HG02610 (cell line): ENCODE measurements at regions not wholly inside any gene's neighbourhood (a gene's known extent, or its start where the extent isn't known, plus 50 kb on each side); places are given as distances from the start of the nearest gene placed in this dataset.

Experiments used
- ATAC-seq: cut with Tn5 transposase; IDR thresholded peaks from one replicate; pipeline ENCODE4 v1.9.1; 2021; ENCODE audit warnings: mild to moderate bottlenecking, moderate library complexity; ENCODE audit not compliant: unreplicated experiment

DNA sequence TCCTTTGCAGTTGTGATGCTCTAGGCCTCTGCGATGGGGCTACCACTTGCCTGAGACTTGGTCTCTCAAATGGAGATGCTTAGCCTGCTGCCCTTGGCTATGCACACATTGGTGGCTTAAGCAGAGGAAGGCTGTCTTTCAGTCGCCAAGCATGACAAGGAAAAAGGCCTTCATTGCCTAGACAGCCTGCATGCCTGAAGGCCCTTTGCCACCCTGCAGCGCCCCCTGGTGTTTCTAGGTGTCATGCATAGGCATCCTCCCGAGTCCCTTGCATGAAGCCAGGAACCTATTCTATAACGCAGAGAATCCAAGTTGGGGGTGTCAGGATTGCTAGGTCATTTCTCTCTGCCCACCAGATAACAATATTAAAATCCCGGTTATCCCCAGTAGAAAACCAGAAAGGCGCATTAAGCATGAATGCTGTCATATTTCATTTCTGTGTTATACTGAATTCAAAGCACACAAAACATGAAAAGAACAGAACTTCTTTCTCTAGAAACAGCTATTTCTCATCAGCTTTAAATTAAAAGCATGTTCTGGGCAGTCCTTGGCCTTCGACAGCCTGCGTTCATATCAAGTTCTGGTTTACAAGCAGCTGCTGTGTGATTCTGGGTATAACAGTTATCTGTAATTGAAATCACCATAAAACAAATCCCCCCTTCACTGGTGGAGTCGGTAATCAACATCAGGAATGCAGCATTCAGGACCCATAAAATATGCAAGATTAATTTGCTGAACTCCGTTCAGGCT is 59.7 kb upstream of the TRPC7 start:
- peak; percentile 83 for ATAC-seq

DNA sequence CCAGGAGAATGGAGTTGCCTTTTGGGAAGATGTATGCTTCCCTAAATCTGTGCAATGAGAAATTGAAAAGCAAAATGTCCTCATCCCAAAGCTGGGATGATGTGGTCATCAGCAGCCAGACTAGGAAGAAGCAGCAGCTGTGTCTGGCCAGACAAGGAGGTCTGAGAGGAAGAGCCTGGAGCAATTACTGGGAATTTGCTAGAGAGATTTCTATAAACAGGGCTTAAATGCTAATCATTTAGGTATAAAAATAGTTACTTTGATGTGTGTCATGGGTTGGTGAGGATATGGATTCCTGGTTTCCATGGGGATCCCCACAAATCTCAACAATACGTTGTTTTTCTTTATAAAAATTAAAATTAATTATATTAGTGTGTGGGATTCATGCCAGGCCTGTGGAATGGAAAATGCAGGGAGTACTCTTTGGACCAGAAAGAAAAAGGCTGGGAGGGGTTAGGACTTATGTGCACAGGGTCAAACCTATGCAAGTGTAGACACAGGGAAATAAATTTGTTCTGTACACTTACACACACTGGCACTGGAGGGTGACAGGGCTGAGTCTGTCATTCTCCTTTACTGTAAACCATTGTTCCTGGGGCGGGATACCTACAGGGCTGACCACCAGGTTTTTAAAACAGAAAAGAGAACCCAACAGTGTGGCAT is 58.7 kb upstream of the TRPC7 start:
- no peak for ATAC-seq

DNA sequence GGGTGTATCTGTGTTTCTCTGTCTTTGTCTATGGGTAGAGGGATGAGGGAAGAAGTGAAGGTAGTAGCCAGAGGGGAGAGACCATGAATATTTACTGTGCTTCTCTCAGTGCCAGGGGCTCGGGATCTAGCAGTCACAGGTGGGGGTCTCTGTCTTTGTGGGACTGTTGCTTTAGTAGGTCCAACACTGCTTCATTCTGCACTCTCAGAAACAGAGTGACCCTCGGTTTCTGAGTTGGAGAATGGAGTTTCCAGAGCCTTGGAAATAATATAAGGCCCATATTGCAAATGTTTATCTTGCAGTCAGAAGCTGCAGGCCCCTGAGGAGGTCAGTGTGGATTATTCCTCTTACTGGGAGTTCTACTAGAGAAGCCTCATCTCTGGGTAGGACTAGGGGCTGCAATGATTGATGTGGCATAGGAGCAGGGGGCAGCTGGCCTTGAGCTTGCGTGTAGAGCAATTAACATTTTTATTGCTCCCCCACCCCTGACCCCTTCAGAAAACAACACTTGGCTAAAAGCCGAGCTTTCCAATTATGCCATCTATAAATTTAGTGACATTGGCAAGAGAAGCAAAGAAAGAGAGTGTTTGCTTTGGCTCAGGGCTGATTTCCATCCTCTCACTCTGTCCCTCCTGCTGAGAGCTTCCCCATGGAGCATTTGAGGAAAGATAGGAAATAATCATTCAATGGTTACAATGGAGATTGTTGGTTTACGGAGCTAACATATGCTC is 55.0 kb upstream of the TRPC7 start:
- ATAC-seq: no peak

DNA sequence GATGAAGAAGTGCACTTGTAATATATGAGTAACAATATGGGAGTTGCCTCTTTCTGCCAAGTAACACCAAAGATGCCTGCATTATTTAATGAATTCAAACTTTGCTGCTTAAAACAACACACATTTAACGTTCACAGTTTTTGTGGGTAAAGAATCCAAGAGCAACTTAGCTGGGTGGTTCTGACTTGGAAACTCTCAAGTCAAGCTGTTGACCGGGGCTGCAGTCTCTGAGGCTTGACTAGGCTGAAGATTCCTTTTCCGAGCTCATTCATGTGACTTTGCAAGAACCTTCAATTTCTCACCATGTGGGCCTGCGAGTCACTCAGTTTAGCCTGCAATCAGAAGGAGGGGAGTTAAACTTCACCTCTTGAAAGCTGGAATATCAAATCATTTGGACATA is 53.0 kb upstream of the TRPC7 start:
- no peak for ATAC-seq
